DMS114 treated with DMSO at 0.1 percent for 48 hours (cell line): ENCODE measurements at regions not wholly inside any gene's neighbourhood (a gene's known extent, or its start where the extent isn't known, plus 50 kb on each side); places are given as distances from the start of the nearest gene placed in this dataset.
"Not testable (repeated sequence)": the region's sequence is repeated elsewhere in the genome, so short reads cannot be mapped to it uniquely, and the experiment has no call there.

Experiments
- DNase-seq: peaks from one replicate; lab custom pipeline; 2025; ENCODE audit not compliant: unreplicated experiment; lab: John Stamatoyannopoulos, UW

- no peak for DNase-seq
These were observed 52.3 kb downstream of the MRPL57 start for GRCh38 chr13:21228738-21229137.

- no peak for DNase-seq
These were observed 53.0 kb downstream of the MRPL57 start for GRCh38 chr13:21229241-21230024.

- no peak for DNase-seq
These were observed 54.1 kb downstream of the MRPL57 start for GRCh38 chr13:21230516-21230915.

- no peak for DNase-seq
These were observed 55.0 kb downstream of the MRPL57 start for GRCh38 chr13:21231426-21231940.

GRCh38 chr13:21232196-21232595 lies 55.7 kb downstream of the MRPL57 start:
- no peak for DNase-seq

GRCh38 chr13:21232599-21232998 lies 56.1 kb downstream of the MRPL57 start:
- DNase-seq = no peak

- DNase-seq = no peak
These were observed 56.6 kb downstream of the MRPL57 start for GRCh38 chr13:21233086-21233485.

GRCh38 chr13:21234526-21234925 lies 58.1 kb downstream of the MRPL57 start:
- DNase-seq = no peak

GRCh38 chr13:21235174-21235573 lies 58.7 kb downstream of the MRPL57 start:
- no peak for DNase-seq

- no peak for DNase-seq
These were observed 60.6 kb downstream of the MRPL57 start for GRCh38 chr13:21237081-21237480.

GRCh38 chr13:21238267-21238666 lies 61.8 kb downstream of the MRPL57 start:
- no peak for DNase-seq

GRCh38 chr13:21240586-21240985 lies 64.1 kb downstream of the MRPL57 start:
- no peak for DNase-seq

- no peak for DNase-seq
These were observed 65.8 kb downstream of the MRPL57 start for GRCh38 chr13:21242236-21242635.

- DNase-seq = no peak
These were observed 66.8 kb downstream of the MRPL57 start for GRCh38 chr13:21243045-21243897.

- not testable (repeated sequence) for DNase-seq
These were observed 67.4 kb downstream of the MRPL57 start for GRCh38 chr13:21243898-21244184.

- DNase-seq = no peak
These were observed 70.4 kb downstream of the MRPL57 start for GRCh38 chr13:21246761-21247452.

GRCh38 chr13:21256351-21256761 lies 79.9 kb downstream of the MRPL57 start:
- no peak for DNase-seq

GRCh38 chr13:21256891-21257290 lies 80.4 kb downstream of the MRPL57 start:
- no peak for DNase-seq

- no peak for DNase-seq
These were observed 83.4 kb downstream of the MRPL57 start for GRCh38 chr13:21259571-21260455.

- not testable (repeated sequence) for DNase-seq
These were observed 84.3 kb downstream of the MRPL57 start for GRCh38 chr13:21260561-21261290.
